GM21825 (cell line): ENCODE measurements at regions not wholly inside any gene's neighbourhood (a gene's known extent, or its start where the extent isn't known, plus 50 kb on each side); places are given as distances from the start of the nearest gene placed in this dataset.

Experiments used
- ATAC-seq: cut with Tn5 transposase; IDR thresholded peaks from one replicate; pipeline ENCODE4 v1.9.1; 2021; ENCODE audit warnings: mild to moderate bottlenecking, moderate library complexity; ENCODE audit not compliant: unreplicated experiment

- ATAC-seq, result no peak
Observed at GRCh38 chr6:149264629-149265028, 52.9 kb upstream of the TAB2 start.

GRCh38 chr6:149265945-149266344, 51.6 kb upstream of the TAB2 start:
- no peak for ATAC-seq

- peak; percentile 89 for ATAC-seq
Observed at GRCh38 chr6:149266659-149267058, 50.9 kb upstream of the TAB2 start.

- ATAC-seq, result no peak
Observed at GRCh38 chr6:149267072-149267471, 50.4 kb upstream of the TAB2 start.

- no peak for ATAC-seq
Observed at GRCh38 chr6:149267513-149268043, 49.9 kb upstream of the TAB2 start.
